Stimulated activated CD4-positive, alpha-beta T cell treated with anti-CD3 and anti-CD28 coated beads, TNF-alpha, amount 100 ng/mL, for 48 hours (primary cell): ENCODE measurements at regions not wholly inside any gene's neighbourhood (a gene's known extent, or its start where the extent isn't known, plus 50 kb on each side); places are given as distances from the start of the nearest gene placed in this dataset.
"Not testable (repeated sequence)": the region's sequence is repeated elsewhere in the genome, so short reads cannot be mapped to it uniquely, and the experiment has no call there.

ENCODE experiments used
- DNase-seq, 3 donors: peaks; one replicate each; pipeline ENCODE4 v3.0.0-alpha.2; 2020; ENCODE audit warnings: low read depth in 3 of 3

DNA sequence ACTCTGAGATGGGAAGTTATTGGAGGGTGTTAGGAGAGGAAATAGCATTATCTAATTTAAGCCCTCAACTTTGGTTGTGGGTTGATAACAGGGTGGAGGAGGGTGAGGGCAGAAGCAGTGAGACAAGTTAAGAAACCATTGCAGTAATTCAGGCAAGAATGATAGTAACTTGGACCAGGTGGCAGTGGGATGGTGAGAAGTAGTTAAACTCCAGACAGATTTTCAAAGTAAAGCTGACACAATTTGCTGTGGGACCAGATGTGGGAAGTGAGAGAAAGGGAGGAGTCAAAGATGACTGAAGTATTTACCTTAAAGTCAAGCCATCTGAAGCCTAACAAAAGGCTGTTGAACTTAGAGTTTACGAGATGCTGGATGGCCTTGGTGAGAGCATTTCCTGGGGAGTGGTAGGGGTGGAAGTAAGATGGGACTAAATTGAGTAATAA, 163.2 kb upstream of the KLF7 start:
- DNase-seq, result no peak

DNA sequence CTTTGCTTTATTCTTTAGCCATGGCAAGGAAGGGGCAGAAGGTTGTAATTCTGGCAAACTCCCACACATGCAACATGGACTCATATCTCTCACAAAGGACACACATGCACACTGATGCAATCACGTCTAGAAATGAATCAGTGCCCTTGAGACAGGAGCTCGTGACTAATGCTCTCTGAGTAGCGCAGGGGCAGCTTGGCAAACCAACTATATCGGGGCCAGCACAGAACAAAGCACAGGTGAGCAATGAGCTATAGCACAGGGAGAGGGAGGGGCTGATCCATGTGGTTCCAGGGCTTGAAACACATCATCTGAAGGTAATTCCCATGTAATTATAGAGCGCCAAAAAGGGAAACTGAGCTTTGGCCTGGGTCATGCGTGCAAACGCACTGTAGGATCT, 165.2 kb upstream of the KLF7 start:
- DNase-seq, result peak; percentile 47 to 72 (median 67)

DNA sequence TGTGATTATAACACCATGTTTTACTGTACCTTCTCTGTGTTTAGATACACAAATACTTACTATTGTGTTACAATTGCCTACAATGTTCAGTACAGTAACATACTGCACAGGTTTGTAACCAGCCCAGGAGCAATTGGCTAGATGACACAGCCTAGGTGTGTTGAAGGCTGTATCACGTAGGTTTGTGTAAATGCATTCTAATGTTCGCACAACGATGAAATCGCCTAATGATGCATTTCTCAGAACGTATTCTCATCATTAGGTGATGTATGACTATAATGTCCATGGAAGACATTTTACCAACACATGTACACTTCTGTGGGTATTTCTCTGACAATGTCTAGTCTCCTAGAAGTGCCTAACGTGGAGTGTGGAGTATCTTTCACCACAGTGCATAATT, 165.9 kb upstream of the KLF7 start:
- no peak for DNase-seq

DNA sequence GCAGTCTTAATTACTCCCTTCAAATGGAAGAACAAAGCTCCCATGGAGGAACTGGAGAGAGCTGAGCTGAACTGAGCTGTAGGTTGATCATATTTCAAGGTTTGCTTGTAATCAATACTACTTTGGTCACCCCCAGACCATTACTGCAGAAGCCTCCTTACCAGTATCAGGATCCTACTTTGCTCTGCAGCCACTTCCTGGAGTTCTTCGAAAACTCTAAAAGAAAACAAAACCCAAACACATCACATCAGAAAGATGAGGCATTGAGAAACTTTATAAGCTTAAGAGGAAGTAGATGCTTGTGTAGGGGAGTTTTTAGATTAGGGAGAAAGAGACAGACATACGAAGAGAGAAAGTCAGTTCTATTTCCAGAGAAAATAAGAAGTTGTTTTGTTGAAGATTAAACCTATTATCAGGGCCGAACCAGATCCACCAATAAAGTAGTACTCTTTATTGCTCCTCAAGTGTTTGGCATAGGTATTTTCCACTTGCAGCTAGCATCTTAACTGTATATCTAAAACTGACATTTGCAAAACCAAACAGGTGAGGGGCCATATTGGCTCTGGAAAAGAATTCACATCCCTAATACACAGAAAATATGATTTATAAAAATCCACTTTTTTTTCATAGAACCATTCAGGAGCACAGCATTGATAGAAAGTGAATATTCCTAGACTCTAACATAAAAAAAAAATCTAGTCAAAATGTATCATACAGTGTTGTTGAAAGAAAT, 166.9 kb upstream of the KLF7 start:
- no peak for DNase-seq

DNA sequence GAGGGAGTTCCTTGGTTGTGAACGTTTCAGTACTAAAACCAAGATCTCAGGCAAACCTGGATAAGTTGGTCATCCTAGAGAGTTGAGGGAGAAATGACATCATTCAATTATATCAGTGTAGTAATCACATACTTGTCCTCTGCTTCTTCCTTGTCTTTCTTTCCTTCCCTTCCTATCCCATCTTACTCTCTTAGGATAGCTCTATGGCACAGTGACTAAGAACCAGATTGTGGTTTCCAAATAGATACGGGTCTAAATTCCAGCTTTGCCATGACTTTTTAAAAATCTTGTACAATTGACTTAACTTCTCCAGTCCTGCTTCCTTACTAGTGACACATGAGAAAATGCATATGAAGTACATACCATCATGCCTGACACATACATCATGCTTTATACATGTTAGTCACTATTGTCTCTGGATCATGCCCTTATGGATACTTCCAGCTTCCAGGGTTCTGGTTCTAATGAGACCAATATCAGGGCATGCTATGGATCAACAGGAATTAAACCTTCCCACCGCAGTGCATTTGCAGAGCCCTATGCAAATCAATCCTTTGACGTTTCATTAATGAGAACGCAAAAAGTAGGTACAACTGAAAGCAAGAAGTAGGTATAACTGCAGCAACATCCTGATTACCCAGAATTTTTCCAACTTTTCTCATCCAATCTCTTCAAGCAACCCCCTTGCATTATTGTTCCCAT, 168.0 kb upstream of the KLF7 start:
- no peak for DNase-seq

DNA sequence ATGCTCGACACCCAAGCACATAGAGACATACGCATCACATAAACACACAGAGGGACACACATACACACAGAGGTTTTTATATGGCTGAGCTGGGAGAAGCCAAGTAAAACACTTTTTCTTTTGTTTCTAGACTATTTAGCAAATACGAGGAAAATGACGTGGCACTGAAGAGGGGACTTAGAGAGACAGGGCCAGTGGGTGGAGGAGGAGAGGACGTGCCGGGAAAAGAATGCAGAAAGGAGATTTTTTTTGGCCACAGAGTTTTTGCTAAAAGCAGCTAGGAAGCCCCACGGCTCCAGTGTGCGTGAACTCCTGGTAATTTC, 168.5 kb upstream of the KLF7 start:
- no peak for DNase-seq

DNA sequence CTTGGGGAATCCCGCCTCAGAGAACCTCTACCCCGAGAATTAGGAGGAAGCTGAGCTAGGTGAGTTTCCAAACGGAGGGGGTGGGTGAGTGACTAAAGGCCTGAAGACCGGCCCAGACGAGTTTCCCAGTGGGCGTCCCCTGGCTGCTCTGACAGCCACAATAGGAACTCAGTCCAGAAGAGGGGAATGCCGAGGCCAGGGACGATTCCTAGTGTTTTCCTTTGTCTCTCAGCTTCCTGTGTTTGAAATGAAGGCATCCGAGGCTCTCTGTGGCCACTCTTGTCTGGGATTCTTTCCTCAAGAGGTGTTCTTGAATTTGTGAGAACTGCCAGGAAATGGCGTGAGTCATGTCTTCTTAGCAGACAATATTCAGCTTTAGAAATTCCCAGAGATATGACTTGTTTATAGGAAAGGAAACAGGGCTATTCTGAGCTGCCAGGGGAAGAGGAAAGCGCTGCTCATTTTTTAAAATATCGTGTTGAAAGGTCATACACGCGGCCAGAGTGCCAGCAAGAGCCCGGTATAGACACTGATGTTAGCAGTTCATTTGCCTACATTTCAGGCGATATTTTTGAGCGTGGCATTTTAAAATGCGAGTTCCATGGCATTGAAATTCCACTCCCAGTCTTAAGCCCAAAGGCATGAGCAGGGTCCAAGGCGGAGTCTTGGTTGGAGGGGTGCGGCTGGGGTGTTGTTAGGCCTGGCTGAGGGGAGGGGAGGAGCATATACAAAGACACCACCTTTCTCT, 169.1 kb upstream of the KLF7 start:
- peak in 1 of 3 donors; percentile 49 for DNase-seq

DNA sequence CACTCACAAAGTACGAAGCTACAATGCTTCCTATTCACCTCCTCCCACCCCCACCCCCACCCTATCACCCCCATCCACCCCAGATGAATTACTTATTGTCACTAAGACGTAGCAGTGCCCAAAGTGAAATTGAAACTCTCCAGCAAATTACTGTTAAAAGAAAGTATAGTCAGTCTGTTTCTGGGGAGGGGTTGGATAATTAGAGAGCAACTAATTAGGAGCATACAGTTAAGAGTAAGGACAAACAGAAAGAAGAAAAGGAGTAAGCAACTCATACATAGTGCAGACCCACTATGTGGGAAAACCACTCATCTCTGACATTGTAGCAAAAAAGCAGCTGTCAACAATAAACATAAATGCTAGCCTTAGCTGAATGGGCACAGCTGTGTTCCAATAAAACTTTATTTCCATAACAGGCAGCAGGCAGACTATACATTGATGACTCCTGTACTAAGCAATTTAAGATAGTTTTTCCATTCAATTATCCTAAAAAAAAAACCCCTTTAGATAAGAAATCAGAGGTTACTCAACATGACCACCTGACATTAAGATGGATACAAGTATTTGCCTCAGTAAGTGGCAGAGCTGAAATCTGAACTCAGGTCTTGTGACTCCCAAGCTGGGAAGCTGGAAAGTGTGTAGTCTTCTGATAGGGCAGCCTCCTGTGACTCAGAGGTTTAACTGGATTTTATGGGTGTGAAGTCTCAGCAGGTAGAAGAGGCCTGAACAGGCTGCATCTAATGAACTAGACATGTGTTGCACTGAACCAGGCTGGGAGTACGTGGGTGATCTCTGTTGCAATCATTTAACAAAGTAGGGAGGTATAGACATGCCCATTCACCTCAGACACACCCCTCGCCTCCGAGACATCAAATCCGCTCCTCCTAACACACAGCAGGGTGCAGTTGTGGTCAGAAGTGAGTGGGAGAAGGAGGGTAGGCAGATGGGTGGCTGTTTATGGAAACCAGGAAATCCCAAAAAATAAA, 171.8 kb upstream of the KLF7 start:
- peak in 1 of 3 donors; percentile 8 for DNase-seq

DNA sequence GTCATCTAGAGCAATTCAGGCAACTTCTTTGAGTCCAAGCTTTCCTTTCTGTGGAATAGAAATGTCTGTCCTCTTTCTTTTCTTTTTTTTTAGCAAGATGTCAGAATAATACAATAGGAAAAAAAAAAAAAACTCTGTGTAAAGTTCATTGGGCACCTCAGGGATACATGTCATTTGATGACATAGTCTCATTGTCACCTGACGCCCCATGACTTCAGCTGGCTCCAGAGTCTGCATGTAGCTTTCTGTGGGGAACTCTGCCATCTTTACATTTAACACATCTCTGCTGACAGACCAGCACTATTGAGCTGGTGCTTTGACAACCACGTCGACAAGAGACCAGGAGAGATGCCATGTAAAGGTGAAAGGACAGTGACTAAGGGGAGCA, 172.5 kb upstream of the KLF7 start:
- no peak for DNase-seq

DNA sequence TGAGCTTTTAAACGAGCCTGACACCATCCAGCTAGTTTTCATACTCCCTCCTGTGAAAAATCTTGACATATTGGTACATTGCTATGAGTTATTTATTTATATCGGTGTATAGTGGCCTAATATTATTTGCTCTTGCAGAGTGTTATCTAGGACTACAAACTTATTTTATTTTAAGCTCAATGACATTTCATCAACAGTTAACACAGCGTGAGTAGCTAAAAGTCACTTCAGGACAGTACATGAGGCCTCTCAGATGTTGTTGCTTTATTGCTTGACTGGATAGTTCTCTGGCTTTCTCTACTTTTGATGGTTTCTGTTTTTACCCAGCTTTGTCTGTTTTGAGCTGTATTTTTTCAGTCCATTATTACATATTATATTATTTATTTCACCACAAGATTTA, 172.9 kb upstream of the KLF7 start:
- no peak for DNase-seq

DNA sequence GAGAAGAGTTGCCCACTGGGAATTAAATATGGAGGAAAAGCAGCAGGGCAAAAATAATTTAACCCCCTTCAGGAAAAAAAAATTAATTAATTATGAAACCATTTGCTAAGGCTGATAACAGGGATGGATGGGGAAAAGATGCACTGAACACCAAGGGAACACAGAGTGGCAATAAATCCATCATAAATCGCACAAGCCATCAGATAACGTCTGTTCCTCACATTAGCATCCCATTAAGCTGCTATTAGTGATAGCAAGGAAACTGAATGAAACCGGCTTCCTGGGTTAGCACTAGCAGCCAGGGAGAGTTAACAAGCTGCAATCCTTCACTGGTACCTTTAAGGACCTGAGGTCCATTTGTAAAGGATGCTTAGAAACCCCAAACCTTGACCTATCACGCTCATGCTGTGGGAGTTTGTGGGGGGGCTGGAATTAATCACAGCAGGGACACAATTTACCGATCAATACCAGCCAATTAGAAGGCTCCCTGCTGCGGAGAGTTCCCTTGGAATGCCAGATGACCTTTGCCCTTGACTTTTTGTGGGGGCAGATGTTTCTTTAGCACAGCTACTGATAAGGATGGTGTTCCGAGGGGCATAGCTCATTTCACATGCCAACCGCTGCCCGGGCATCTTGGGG, 175.5 kb upstream of the KLF7 start:
- DNase-seq, result no peak

DNA sequence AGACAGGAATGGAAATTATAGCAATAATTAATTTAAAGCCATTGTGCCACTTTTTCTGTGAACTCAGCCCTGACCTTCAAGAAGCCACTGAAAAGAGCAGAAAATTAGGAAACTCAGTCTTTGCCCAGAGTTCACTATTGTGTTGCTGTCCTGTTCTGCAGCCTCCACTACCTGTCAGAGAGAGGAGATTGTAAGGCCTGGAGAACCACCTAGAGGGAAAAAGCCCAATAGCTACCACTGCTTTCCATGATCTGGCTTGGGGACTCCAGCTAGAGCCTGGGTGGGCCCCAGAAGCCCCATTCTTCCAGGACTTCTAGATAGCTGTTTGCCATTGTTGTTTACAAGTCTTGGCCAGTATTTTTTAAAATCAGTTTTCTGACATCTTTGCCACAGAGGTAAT, 176.1 kb upstream of the KLF7 start:
- DNase-seq, result no peak

DNA sequence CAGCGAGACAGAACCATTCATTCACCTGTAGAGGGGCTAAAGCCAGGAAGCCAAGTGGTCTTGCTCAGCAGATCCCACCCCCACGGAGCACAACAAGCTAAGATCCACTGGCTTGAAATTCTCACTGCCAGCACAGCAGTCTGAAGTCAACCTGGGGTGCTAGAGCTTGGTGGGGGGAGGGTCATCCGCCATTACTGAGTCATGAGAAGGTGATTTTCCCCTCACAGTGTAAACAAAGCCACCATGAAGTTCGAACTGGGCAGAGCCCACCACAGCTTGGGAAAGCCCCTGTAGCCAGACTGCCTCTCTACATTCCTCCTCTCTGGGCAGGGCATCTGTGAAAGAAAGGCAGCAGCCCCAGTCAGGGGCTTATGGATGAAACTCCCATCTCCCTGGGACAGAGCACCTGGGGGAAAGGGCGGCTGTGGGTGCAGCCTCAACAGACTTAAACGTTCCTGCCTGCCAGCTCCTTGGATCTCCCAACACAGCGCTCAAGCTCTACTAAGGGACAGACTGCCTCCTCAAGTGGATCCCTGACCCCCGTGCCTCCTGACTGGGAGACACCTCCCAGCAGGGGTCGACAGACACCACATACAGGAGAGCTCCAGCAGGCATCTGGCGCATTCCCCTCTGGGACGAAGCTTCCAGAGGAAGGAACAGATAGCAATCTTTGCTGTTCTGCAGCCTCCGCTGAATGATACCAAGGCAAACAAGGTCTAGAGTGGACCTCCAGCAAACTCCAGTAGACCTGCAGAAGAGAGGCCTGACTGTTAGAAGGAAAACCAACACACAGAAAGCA, 179.0 kb upstream of the KLF7 start:
- DNase-seq, result not testable (repeated sequence)

DNA sequence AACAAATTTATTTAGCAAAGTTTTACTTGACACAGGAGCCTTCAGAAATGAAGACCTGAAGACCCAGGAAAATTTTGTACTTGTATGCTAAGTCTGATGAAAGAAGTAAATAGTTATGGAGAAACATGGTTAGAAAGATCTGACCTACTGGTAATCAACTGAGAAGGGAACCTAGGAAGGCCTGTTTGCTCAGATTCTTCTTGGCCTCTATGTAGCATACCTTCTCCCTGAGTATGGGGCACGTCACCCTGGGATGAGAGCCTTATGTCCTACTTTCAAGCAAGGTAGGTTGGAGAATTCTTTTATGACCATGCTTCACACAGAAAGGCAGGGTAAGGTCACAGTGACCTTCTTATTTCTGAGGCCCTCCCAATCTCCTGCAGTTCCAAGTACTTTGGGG, 178.6 kb upstream of the CREB1 start:
- DNase-seq, result no peak

DNA sequence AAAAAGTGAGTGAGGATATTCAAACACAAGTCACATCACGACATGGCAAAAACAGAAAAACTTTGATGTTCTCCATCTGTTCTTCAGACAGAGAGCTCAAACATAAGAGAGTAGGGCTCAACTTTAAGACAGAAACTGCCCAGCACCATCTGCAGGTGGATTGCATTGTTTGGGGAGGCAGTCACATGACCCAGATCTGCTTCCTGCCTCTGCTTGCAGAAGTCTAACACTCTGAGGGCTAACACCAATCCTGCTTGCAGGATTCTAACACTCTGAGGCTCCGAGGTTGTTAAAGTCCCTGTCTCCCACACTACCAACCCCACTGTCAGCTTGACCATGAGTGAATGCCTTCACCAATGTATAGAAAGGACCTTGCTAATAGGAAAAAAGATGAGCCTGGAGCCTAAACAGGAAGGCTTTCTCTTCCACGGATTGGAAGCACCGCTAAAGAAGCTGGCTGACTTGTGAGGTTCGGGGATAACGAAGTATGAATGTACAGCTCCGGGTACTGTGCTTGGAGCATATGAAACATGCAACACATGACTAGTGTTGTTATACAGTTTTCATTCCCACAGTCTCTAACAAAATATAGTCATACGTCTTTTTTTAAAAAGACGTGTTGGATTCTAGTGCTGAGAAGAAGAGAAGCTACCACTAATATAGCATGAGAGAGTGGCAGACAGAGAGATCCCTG, 176.6 kb upstream of the CREB1 start:
- DNase-seq, result no peak

DNA sequence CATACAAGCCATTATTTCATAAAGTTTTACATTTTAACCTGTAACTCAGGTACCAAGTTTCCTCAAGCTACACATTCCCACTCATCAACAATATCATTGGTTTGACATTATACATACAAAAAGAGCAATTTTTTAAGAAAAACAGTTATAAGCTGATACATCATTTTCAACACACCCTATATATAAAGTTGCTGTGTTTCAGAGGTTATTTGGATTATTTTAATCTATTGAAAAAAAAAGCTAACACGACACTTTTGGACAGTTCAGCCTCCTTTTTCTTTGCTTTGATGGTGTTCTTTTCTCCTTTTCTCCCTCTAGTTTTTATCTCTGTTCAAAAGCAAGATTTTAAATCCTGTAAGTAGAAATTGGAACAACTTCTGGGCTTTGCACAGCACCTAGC, 175.9 kb upstream of the CREB1 start:
- DNase-seq, result no peak

DNA sequence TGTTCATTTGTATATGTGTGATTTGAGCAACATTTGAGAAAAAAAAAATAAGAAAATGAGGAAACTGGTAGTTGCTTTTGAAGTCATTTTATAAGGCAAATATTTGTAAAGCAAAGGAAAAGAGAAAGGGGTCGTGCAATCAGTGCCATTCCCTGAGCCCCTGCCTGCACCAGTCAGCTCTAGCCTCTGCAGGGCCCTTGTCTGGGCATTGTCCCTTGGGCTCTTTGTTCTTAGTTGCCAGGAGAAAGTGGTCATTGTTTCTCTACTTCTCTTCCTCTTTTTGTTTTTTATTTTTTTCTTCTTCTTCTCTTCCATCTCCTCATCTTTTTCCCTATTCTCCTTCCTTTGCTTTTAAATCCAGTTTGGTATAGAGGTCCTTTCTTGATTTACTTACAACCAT, 175.3 kb upstream of the CREB1 start:
- DNase-seq, result no peak

DNA sequence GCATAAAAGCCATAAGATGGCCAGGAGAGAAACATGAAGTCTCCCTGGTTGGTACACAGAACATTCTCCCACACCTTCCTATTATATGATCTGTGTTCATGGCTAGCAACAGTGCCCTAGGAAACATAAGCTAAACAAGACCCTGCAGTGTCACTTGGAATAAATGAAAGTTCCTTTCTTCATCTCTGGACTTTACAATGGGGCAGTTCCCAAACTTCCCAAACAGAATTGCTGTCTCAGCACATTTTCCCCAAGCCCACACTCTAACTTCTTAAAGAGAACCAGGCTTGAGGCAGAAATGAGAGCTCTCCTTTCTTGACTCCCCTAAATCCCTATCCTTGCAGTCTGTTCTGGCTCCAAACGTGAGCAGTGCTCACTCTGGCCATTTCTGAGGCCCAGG, 173.2 kb upstream of the CREB1 start:
- DNase-seq, result no peak

DNA sequence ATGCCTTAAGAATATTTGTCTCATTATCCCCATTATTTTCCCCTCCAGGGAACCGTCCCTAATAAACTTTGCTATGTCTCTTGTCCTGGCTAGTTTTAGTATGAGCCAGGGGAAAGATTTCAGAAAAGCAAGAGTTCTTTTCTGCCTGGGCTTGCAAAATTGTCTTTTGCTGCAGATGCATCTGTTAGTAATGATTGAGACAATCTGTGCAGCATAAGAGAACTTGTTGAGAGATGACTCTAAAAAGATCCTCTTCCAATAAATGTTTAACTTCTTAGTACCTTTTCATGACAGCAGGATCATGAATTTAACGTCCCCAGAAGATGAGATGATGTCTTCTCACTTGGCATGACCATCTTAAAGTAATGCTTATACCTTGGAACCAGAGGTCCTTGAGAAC, 172.5 kb upstream of the CREB1 start:
- no peak for DNase-seq

DNA sequence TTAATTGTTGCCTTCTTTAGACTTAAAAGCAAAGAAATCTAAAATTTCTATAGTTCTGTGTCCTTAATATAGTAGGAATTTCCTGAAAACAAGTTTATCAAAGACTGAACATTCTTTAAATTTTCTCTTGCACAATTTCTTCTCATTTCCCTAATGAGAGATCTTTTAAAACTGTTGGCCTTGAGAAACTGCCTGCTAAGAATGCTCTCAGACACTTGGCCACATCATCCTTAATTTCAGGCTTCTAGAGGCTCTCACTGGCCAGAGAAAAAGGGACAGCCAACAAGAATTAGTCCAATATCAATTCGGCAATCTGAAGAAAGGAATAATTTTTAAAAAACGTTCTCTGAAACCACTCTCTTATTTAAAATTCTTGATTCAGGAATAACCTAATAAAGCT, 167.0 kb upstream of the CREB1 start:
- no peak for DNase-seq
